HEK293 (cell line): ENCODE measurements at regions not wholly inside any gene's neighbourhood (a gene's known extent, or its start where the extent isn't known, plus 50 kb on each side); places are given as distances from the start of the nearest gene placed in this dataset.
"Not testable (repeated sequence)": the region's sequence is repeated elsewhere in the genome, so short reads cannot be mapped to it uniquely, and the experiment has no call there.

Experiments
- OVOL3 ChIP-seq: fragments of 450-650 bp; formaldehyde crosslinking; IDR thresholded peaks from 2 replicates; pipeline ENCODE4 v1.5.1; 2016; ENCODE audit warnings: missing biosample characterization, missing genetic modification characterization
- ZNF621 ChIP-seq: fragments of 450-650 bp; formaldehyde crosslinking; IDR thresholded peaks from 2 replicates; pipeline ENCODE4 v1.5.1; 2017; ENCODE audit warnings: missing biosample characterization, missing genetic modification characterization
- TF ChIP-seq, protein P1 (sequence below): fragments of 450-650 bp; formaldehyde crosslinking; IDR thresholded peaks from 2 replicates; pipeline ENCODE4 v1.5.1; 2016; ENCODE audit warnings: missing biosample characterization, missing genetic modification characterization

DNA sequence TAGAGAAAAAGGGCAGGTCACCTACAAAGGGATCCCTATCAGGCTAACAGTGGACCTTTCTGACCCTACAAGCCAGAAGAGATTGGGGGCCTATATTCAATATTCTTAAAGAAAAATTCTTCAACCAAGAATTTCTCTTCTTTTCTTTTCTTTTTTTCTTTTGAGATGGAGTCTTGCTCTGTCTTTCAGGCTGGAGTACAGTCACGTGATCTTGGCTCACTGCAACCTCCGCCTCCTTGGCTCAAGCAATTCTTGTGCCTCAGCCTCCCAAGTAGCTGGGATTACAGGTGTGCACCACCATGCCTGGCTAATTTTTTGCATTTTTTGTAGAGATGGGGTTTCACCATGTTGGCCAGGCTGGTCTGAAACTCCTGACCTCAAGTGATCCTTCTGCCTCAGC is 143.2 kb upstream of the DDIT4L start:
- TF ChIP-seq, protein P1, sequence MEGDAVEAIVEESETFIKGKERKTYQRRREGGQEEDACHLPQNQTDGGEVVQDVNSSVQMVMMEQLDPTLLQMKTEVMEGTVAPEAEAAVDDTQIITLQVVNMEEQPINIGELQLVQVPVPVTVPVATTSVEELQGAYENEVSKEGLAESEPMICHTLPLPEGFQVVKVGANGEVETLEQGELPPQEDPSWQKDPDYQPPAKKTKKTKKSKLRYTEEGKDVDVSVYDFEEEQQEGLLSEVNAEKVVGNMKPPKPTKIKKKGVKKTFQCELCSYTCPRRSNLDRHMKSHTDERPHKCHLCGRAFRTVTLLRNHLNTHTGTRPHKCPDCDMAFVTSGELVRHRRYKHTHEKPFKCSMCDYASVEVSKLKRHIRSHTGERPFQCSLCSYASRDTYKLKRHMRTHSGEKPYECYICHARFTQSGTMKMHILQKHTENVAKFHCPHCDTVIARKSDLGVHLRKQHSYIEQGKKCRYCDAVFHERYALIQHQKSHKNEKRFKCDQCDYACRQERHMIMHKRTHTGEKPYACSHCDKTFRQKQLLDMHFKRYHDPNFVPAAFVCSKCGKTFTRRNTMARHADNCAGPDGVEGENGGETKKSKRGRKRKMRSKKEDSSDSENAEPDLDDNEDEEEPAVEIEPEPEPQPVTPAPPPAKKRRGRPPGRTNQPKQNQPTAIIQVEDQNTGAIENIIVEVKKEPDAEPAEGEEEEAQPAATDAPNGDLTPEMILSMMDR (tag by site-specific recombination) = not testable (repeated sequence)
- not testable (repeated sequence) for TF ChIP-seq ZNF621, OVOL3 (tag by site-specific recombination)
